SK-N-SH (cell line): ENCODE measurements at regions not wholly inside any gene's neighbourhood (a gene's known extent, or its start where the extent isn't known, plus 50 kb on each side); places are given as distances from the start of the nearest gene placed in this dataset.

ENCODE experiments used
- CTCF ChIA-PET: fragments of 300-600, 350-600 bp; formaldehyde crosslinking; extraction: SDS; loops from one replicate; lab custom pipeline; 2021; lab: Yijun Ruan, JAX
- POLR2A ChIA-PET: fragments of 350-600 bp; sonication (Branson Sonifier 250); formaldehyde crosslinking; extraction: SDS; loops from one replicate; lab custom pipeline; 2020; ENCODE audit warnings: antibody characterized with exemption, inconsistent platforms; lab: Yijun Ruan, JAX
- DNase-seq: peaks from one replicate; pipeline ENCODE4 v3.0.0; 2012
- H2AFZ ChIP-seq: fragments of 200-600 bp; sonication (generic); 2 replicates; pipeline ENCODE4 v1.8.1; 2016; ENCODE audit warnings: antibody characterized with exemption, mild to moderate bottlenecking, low read depth
- H3F3A ChIP-seq: fragments of 200-600 bp; sonication (generic); replicated peaks from 2 replicates; pipeline ENCODE3; 2016; ENCODE audit warnings: antibody characterized with exemption, mild to moderate bottlenecking; ENCODE audit not compliant: insufficient read depth
- H3K27ac ChIP-seq, 2 experiments: fragments of 200-500 bp in 1 of 2; fragments of 200-600 bp in 1 of 2; sonication (Bioruptor generic) in 1 of 2; sonication (generic), shearing (Covaris generic) in 1 of 2; 2 replicates each; pipeline versions ENCODE4 v1.5.1 to v1.6.1; 2014 to 2016; ENCODE audit warnings: low read depth in 2 of 2, inconsistent platforms in 1 of 2, low read length in 1 of 2, mild to moderate bottlenecking in 1 of 2, mixed read lengths in 1 of 2
- H3K27me3 ChIP-seq: fragments of 200-600 bp; sonication (generic), shearing (Covaris generic); 2 replicates; pipeline ENCODE4 v1.6.1; 2016; ENCODE audit warnings: mixed run types; ENCODE audit not compliant: insufficient read depth
- H3K36me3 ChIP-seq, 2 experiments: fragments of 200-500 bp in 1 of 2; fragments of 200-600 bp in 1 of 2; sonication (Bioruptor generic) in 1 of 2; sonication (generic) in 1 of 2; replicated peaks in 1 of 2; 2 replicates each; pipeline versions ENCODE3 to v1.5.1; 2014 to 2016; ENCODE audit warnings: low read length in 1 of 2, mild to moderate bottlenecking in 1 of 2; ENCODE audit not compliant: insufficient read depth in 2 of 2, control insufficient read depth in 1 of 2
- H3K4me1 ChIP-seq, 2 experiments: fragments of 200-500 bp in 1 of 2; fragments of 200-600 bp in 1 of 2; sonication (Bioruptor generic) in 1 of 2; sonication (generic), shearing (Covaris generic) in 1 of 2; 2 replicates each; pipeline versions ENCODE4 v1.5.1 to v1.6.1; 2014 to 2016; ENCODE audit warnings: low read depth in 1 of 2, low read length in 1 of 2, mixed run types in 1 of 2; ENCODE audit not compliant: insufficient read depth in 2 of 2, control insufficient read depth in 1 of 2
- H3K4me2 ChIP-seq: fragments of 200-600 bp; sonication (generic), shearing (Covaris generic); 2 replicates; pipeline ENCODE4 v1.6.1; 2017; ENCODE audit warnings: mixed run types
- H3K4me3 ChIP-seq, 2 experiments: fragments of 200-500 bp in 1 of 2; fragments of 200-600 bp in 1 of 2; sonication (Bioruptor generic) in 1 of 2; sonication (generic), shearing (Covaris generic) in 1 of 2; 2 replicates each; pipeline versions ENCODE4 v1.5.1 to v1.8.1; 2014 to 2016; ENCODE audit warnings: low read depth in 2 of 2, inconsistent platforms in 1 of 2, low read length in 1 of 2, mild to moderate bottlenecking in 1 of 2, mixed read lengths in 1 of 2, moderate library complexity in 1 of 2
- H3K79me2 ChIP-seq: fragments of 200-600 bp; sonication (generic); 2 replicates; pipeline ENCODE4 v1.8.1; 2017; ENCODE audit warnings: mild to moderate bottlenecking; ENCODE audit not compliant: insufficient read depth
- H3K9ac ChIP-seq: fragments of 200-600 bp; sonication (generic); 2 replicates; pipeline ENCODE4 v1.6.1; 2017; ENCODE audit warnings: mixed run types
- H3K9me2 ChIP-seq: fragments of 200-600 bp; sonication (generic); 2 replicates; pipeline ENCODE4 v1.6.1; 2017; ENCODE audit warnings: mixed run types
- H3K9me3 ChIP-seq: fragments of 200-600 bp; sonication (generic); 2 replicates; pipeline ENCODE4 v1.6.1; 2017; ENCODE audit warnings: mixed run types, mild to moderate bottlenecking, moderate library complexity
- H4K20me1 ChIP-seq: fragments of 200-600 bp; sonication (generic); 2 replicates; pipeline ENCODE4 v1.6.1; 2017; ENCODE audit warnings: mild to moderate bottlenecking, mixed run types; ENCODE audit not compliant: insufficient read depth
- CHD2 ChIP-seq: fragments of 150-350 bp; IDR thresholded peaks from 2 replicates; pipeline ENCODE4 v1.6.1; 2018; ENCODE audit warnings: low read length; ENCODE audit not compliant: partially characterized antibody
- ELF1 ChIP-seq: IDR thresholded peaks from 2 replicates; pipeline ENCODE4 v1.4.0; 2012
- EZH2phosphoT487 ChIP-seq: fragments of 200-600 bp; sonication (generic); IDR thresholded peaks from 2 replicates; pipeline ENCODE4 v1.6.1; 2017; ENCODE audit warnings: low read depth, mixed run types, mild to moderate bottlenecking, antibody characterized with exemption, moderate library complexity, borderline replicate concordance
- FOSL2 ChIP-seq: IDR thresholded peaks from 2 replicates; pipeline ENCODE4 v1.4.0; 2012; ENCODE audit warnings: low read depth, mild to moderate bottlenecking, moderate library complexity, borderline replicate concordance
- FOXJ3 ChIP-seq: sonication (generic); formaldehyde crosslinking; IDR thresholded peaks from 2 replicates; pipeline ENCODE4 v1.5.1; 2020; ENCODE audit warnings: mild to moderate bottlenecking, missing genetic modification reagents
- GABPA ChIP-seq: IDR thresholded peaks from 2 replicates; pipeline ENCODE4 v1.4.0; 2012; ENCODE audit warnings: low read depth, mild to moderate bottlenecking
- GATA2 ChIP-seq: sonication (generic); formaldehyde crosslinking; IDR thresholded peaks from 2 replicates; pipeline ENCODE4 v1.5.0; 2020; ENCODE audit warnings: mild to moderate bottlenecking, missing genetic modification reagents
- MEF2A ChIP-seq: IDR thresholded peaks from 2 replicates; pipeline ENCODE4 v1.4.0; 2012; ENCODE audit warnings: low read depth, borderline replicate concordance
- MXI1 ChIP-seq: IDR thresholded peaks from 2 replicates; pipeline ENCODE4 v1.6.1; 2012; ENCODE audit warnings: mild to moderate bottlenecking, low read depth, low read length, improper control_type of control experiment
- NRF1 ChIP-seq: IDR thresholded peaks from 2 replicates; pipeline ENCODE4 v1.6.1; 2012; ENCODE audit warnings: low read depth, mild to moderate bottlenecking, low read length
- RAD21 ChIP-seq: IDR thresholded peaks from 2 replicates; pipeline ENCODE4 v1.6.1; 2012; ENCODE audit warnings: mild to moderate bottlenecking, low read length
- RCOR1 ChIP-seq: fragments of 150-350 bp; IDR thresholded peaks from 2 replicates; pipeline ENCODE4 v1.6.1; 2017; ENCODE audit warnings: antibody characterized with exemption, low read length
- SIN3A ChIP-seq: IDR thresholded peaks from 2 replicates; pipeline ENCODE4 v1.6.1; 2012; ENCODE audit warnings: low read depth, mild to moderate bottlenecking, low read length, moderate library complexity, borderline replicate concordance
- SMC3 ChIP-seq: IDR thresholded peaks from 2 replicates; pipeline ENCODE4 v1.6.1; 2012; ENCODE audit warnings: low read depth, low read length, improper control_type of control experiment
- TAF1 ChIP-seq: IDR thresholded peaks from 2 replicates; pipeline ENCODE4 v1.6.1; 2012; ENCODE audit warnings: low read depth, mild to moderate bottlenecking, low read length, moderate library complexity, borderline replicate concordance
- TCF12 ChIP-seq: IDR thresholded peaks from 2 replicates; pipeline ENCODE4 v1.4.0; 2012
- TEAD4 ChIP-seq: IDR thresholded peaks from 2 replicates; pipeline ENCODE4 v1.4.0; 2012; ENCODE audit warnings: mild to moderate bottlenecking, borderline replicate concordance; ENCODE audit not compliant: insufficient read depth
- YY1 ChIP-seq: IDR thresholded peaks from 2 replicates; pipeline ENCODE4 v1.4.0; 2012; ENCODE audit warnings: low read depth, mild to moderate bottlenecking
- WGBS: methylation state at CpG from one replicate; pipeline ENCODE4 v1.1.6; 2017; ENCODE audit warnings: low lambda C conversion rate; 5-methylcytosine and 5-hydroxymethylcytosine counted together
- TF ChIP-seq, protein P1 (sequence below): IDR thresholded peaks from 2 replicates; pipeline ENCODE4; 2012
- TF ChIP-seq, protein P2 (sequence below): IDR thresholded peaks from 2 replicates; pipeline ENCODE4 v1.4.0; 2012; ENCODE audit warnings: low read depth, borderline replicate concordance
- TF ChIP-seq, protein P3 (sequence below): IDR thresholded peaks from 2 replicates; pipeline ENCODE4 v1.4.0; 2012; ENCODE audit warnings: low read depth, borderline replicate concordance
- TF ChIP-seq, protein P4 (sequence below): fragments of 150-350 bp; IDR thresholded peaks from 2 replicates; pipeline ENCODE4 v1.6.1; 2016; ENCODE audit warnings: mild to moderate bottlenecking, low read depth, low read length

DNA sequence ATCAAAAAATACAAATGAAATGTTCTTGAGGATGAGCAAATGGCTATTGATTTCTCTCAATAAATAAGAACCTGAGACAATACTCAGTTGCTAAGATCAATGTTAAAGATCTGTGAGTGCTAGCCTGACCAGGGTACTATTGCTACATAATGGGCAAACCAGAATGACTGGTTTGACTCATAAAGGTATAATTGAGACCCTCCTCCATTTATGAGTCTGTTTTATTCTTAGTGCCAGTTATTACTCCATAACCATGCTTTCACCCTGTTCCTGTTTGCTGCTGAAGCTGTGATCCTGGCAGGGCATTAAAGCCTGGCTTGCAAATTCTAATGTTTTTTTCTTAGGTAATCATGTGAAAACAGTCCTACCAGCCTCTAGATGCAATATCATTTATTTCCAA, 56.6 kb upstream of the PPM1B start:
- no peak for TF ChIP-seq ELF1
- TF ChIP-seq, protein P1, sequence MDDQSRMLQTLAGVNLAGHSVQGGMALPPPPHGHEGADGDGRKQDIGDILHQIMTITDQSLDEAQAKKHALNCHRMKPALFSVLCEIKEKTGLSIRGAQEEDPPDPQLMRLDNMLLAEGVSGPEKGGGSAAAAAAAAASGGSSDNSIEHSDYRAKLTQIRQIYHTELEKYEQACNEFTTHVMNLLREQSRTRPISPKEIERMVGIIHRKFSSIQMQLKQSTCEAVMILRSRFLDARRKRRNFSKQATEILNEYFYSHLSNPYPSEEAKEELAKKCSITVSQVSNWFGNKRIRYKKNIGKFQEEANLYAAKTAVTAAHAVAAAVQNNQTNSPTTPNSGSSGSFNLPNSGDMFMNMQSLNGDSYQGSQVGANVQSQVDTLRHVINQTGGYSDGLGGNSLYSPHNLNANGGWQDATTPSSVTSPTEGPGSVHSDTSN: no peak
- no peak for TF ChIP-seq TCF12
- no peak for TF ChIP-seq FOXJ3 (CRISPR knock-in tag)
- no peak for TF ChIP-seq NRF1
- no peak for TF ChIP-seq SIN3A
- no peak for TF ChIP-seq MEF2A
- TF ChIP-seq, protein P2, sequence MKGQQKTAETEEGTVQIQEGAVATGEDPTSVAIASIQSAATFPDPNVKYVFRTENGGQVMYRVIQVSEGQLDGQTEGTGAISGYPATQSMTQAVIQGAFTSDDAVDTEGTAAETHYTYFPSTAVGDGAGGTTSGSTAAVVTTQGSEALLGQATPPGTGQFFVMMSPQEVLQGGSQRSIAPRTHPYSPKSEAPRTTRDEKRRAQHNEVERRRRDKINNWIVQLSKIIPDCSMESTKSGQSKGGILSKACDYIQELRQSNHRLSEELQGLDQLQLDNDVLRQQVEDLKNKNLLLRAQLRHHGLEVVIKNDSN: no peak
- TF ChIP-seq, protein P3, sequence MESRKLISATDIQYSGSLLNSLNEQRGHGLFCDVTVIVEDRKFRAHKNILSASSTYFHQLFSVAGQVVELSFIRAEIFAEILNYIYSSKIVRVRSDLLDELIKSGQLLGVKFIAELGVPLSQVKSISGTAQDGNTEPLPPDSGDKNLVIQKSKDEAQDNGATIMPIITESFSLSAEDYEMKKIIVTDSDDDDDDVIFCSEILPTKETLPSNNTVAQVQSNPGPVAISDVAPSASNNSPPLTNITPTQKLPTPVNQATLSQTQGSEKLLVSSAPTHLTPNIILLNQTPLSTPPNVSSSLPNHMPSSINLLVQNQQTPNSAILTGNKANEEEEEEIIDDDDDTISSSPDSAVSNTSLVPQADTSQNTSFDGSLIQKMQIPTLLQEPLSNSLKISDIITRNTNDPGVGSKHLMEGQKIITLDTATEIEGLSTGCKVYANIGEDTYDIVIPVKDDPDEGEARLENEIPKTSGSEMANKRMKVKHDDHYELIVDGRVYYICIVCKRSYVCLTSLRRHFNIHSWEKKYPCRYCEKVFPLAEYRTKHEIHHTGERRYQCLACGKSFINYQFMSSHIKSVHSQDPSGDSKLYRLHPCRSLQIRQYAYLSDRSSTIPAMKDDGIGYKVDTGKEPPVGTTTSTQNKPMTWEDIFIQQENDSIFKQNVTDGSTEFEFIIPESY: no peak
- no peak for TF ChIP-seq EZH2phosphoT487
- no peak for TF ChIP-seq GATA2 (CRISPR knock-in tag)
- TF ChIP-seq FOSL2: no peak
- TF ChIP-seq TEAD4: no peak
- TF ChIP-seq RCOR1: no peak

DNA sequence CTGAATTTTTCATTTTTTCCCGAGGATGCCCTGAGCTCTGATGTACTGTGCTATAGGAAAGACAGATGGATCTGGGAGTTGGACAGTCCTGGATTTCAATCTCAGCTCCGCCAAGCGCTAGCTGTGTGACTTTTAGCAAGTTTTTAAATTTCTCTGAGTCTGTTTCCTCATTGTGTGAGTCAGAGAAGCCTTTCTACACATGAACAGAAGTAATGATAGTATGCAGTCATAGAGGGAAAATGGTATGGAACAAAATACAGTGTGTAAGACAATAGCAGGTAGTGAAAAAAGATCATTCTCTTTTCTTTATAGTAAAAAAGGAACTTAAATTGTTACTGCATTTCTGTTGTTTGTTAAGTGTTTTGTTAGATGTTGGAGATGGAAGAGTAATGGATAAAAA, 52.4 kb upstream of the PPM1B start:
- no peak overlapping the region for H3K9ac ChIP-seq
- H3K36me3 ChIP-seq: no peaks in the 10 kb centered on the region
- H3K27ac ChIP-seq: no peak overlapping the region
- no peak overlapping the region for H3K4me3 ChIP-seq
- 82% methylated on average over 3 of the region's 3 CpGs for WGBS
- H3F3A ChIP-seq: peaks cover 9% of the 10 kb centered on the region
- H3K27me3 ChIP-seq: no peaks in the 10 kb centered on the region
- no peak overlapping the region for H3K4me2 ChIP-seq
- no peaks in the 10 kb centered on the region for H3K9me3 ChIP-seq
- ChIA-PET POLR2A (no interaction called here), CTCF (interaction anchor here (1.0 to 1.2 kb wide), 3 partner anchors 9 to 40 kb away, joined by 3 to 4 read pairs (median 4); no protein-coding TSS in a partner anchor)
- no peak for DNase-seq
- H3K9me2 ChIP-seq: no peaks in the 10 kb centered on the region
- no peaks in the 10 kb centered on the region for H3K4me1 ChIP-seq
- H4K20me1 ChIP-seq: no peaks in the 10 kb centered on the region
- no peak overlapping the region for H2AFZ ChIP-seq
- H3K79me2 ChIP-seq: no peaks in the 10 kb centered on the region
- TF ChIP-seq, protein P3: no peak
- TF ChIP-seq SMC3 (no peak), YY1 (no peak), FOSL2 (no peak), RCOR1 (no peak), TAF1 (no peak), CHD2 (no peak), TEAD4 (no peak), FOXJ3 (CRISPR knock-in tag) (no peak), MXI1 (no peak), ELF1 (no peak), RAD21 (no peak), GABPA (no peak), NRF1 (no peak), GATA2 (CRISPR knock-in tag) (no peak)
- TF ChIP-seq, protein P4, sequence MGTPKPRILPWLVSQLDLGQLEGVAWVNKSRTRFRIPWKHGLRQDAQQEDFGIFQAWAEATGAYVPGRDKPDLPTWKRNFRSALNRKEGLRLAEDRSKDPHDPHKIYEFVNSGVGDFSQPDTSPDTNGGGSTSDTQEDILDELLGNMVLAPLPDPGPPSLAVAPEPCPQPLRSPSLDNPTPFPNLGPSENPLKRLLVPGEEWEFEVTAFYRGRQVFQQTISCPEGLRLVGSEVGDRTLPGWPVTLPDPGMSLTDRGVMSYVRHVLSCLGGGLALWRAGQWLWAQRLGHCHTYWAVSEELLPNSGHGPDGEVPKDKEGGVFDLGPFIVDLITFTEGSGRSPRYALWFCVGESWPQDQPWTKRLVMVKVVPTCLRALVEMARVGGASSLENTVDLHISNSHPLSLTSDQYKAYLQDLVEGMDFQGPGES: no peak

More for the DNA sequence above, 56.6 kb upstream of the PPM1B start:
- Histone ChIP-seq H3K79me2 (no peaks in the 10 kb centered on the region), H3F3A (no peaks in the 10 kb centered on the region), H3K9ac (no peak overlapping the region), H2AFZ (no peak overlapping the region), H3K9me2 (no peaks in the 10 kb centered on the region), H4K20me1 (no peaks in the 10 kb centered on the region), H3K27ac (no peak overlapping the region), H3K27me3 (no peaks in the 10 kb centered on the region), H3K36me3 (no peaks in the 10 kb centered on the region), H3K4me2 (no peak overlapping the region), H3K4me3 (no peak overlapping the region), H3K9me3 (no peaks in the 10 kb centered on the region), H3K4me1 (no peaks in the 10 kb centered on the region)
- POLR2A ChIA-PET: no interaction called here
- CTCF ChIA-PET: interaction anchor here (0.6 to 1.6 kb wide), 5 partner anchors 11 to 47 kb away, joined by 3 to 5 read pairs (median 3); no protein-coding TSS in a partner anchor
- no peak for DNase-seq
